ENCODE measurements at regions not wholly inside any gene's neighbourhood (a gene's known extent, or its start where the extent isn't known, plus 50 kb on each side); places are given as distances from the start of the nearest gene placed in this dataset.

DNA sequence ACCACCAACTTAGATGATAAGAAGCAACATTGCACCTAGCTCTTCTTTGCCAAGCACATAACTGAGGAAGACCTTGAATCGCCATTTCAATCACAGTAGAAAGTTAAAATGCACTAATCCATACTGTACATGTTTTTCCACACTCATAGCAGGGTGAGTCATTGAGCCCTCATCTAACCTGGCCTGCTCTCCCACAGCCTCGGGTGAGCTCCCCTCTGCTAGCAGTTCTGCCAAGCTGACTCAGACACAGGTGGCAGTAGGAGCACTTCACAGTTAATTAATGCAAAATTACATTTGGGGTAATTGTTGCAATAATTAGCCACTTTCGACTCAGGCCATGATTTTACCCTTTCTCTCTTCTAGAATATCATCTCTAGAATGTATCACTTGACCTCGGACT is 1632.8 kb upstream of the CELF4 start (continued):
- TF ChIP-seq, protein P1, sequence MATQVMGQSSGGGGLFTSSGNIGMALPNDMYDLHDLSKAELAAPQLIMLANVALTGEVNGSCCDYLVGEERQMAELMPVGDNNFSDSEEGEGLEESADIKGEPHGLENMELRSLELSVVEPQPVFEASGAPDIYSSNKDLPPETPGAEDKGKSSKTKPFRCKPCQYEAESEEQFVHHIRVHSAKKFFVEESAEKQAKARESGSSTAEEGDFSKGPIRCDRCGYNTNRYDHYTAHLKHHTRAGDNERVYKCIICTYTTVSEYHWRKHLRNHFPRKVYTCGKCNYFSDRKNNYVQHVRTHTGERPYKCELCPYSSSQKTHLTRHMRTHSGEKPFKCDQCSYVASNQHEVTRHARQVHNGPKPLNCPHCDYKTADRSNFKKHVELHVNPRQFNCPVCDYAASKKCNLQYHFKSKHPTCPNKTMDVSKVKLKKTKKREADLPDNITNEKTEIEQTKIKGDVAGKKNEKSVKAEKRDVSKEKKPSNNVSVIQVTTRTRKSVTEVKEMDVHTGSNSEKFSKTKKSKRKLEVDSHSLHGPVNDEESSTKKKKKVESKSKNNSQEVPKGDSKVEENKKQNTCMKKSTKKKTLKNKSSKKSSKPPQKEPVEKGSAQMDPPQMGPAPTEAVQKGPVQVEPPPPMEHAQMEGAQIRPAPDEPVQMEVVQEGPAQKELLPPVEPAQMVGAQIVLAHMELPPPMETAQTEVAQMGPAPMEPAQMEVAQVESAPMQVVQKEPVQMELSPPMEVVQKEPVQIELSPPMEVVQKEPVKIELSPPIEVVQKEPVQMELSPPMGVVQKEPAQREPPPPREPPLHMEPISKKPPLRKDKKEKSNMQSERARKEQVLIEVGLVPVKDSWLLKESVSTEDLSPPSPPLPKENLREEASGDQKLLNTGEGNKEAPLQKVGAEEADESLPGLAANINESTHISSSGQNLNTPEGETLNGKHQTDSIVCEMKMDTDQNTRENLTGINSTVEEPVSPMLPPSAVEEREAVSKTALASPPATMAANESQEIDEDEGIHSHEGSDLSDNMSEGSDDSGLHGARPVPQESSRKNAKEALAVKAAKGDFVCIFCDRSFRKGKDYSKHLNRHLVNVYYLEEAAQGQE (IDR thresholded peaks at IDR 0.05): no peak
- TF ChIP-seq EGR1 (IDR thresholded peaks at IDR 0.05; ENCODE audit: low read depth in 2 of 2): no peak

DNA sequence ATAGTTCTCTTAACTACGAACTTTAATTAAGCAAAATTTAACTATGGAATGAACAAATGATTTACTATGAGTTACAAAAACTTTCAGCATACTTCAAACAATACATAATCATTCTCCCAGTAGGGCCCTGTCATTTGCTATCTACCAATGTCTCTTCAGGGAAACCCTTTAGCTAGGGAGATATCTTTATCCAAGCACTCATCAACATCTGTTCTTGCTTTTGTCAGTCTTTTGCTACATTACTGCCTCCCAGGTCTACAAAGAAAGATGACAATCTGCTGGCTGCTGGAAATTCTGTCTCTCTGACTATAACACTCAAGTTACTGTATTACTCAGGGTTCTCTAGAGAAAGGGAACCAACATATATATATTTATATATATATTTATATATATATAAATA is 1626.3 kb upstream of the CELF4 start:
- whole genome bisulfite sequencing: 90% methylated on average over 1 of the region's 1 CpG
- TF ChIP-seq HNF4G (IDR thresholded peaks at IDR 0.05) (no peak), TAF1 (conservative IDR thresholded peaks at IDR 0.05) (no peak), FOXA2 (IDR thresholded peaks at IDR 0.05) (no peak), ZBTB33 (IDR thresholded peaks at IDR 0.05) (no peak), HNF4A (conservative IDR thresholded peaks at IDR 0.05) (no peak)
- TF ChIP-seq, protein P2, sequence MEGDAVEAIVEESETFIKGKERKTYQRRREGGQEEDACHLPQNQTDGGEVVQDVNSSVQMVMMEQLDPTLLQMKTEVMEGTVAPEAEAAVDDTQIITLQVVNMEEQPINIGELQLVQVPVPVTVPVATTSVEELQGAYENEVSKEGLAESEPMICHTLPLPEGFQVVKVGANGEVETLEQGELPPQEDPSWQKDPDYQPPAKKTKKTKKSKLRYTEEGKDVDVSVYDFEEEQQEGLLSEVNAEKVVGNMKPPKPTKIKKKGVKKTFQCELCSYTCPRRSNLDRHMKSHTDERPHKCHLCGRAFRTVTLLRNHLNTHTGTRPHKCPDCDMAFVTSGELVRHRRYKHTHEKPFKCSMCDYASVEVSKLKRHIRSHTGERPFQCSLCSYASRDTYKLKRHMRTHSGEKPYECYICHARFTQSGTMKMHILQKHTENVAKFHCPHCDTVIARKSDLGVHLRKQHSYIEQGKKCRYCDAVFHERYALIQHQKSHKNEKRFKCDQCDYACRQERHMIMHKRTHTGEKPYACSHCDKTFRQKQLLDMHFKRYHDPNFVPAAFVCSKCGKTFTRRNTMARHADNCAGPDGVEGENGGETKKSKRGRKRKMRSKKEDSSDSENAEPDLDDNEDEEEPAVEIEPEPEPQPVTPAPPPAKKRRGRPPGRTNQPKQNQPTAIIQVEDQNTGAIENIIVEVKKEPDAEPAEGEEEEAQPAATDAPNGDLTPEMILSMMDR (IDR thresholded peaks at IDR 0.05; ENCODE audit: low read depth, low read length, missing input control): no peak
- TF ChIP-seq, protein P1 (IDR thresholded peaks at IDR 0.05): no peak
- H3K27ac ChIP-seq (ENCODE audit: low read depth in 1 of 2, low read length in 2 of 2): no peak overlapping the region
- H3K9me3 ChIP-seq (ENCODE audit: control insufficient read depth in 4 of 4, low read length in 3 of 4): no peaks in the 10 kb centered on the region
- H3K27me3 ChIP-seq (ENCODE audit: control insufficient read depth in 4 of 4, insufficient read depth in 4 of 4, low read length in 3 of 4): no peaks in the 10 kb centered on the region
- no peaks in the 10 kb centered on the region for H3K36me3 ChIP-seq (ENCODE audit: control insufficient read depth in 4 of 4, insufficient read depth in 3 of 4, low read depth in 1 of 4, low read length in 3 of 4)
- no peak overlapping the region for H3K9ac ChIP-seq (ENCODE audit: low read depth in 1 of 2, low read length in 2 of 2)
- no peaks in the 10 kb centered on the region for H3K4me1 ChIP-seq (ENCODE audit: control insufficient read depth in 4 of 4, insufficient read depth in 4 of 4, low read length in 3 of 4)
- H3K4me3 ChIP-seq (ENCODE audit: low read depth in 1 of 3, low read length in 3 of 3): no peak overlapping the region
- no peak for DNase-seq (ENCODE audit: low spot score)

DNA sequence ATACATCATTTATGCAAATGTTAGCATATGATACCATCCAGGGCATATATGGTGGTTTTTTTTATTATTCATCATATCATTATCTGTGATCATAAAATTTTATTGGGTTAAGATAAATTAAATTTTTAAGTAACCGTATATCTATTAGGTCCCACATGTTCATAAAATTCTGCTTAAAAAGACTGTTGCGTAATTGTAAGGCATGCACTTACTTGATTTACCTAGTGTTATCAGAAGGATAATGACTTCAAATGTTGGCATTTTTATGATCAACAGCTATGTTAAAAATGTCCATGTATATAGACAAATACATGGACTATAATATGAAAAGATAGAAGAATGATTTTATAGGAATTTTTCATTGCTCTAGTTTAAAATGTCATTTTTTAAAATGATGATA is 1625.5 kb upstream of the CELF4 start:
- no peaks in the 10 kb centered on the region for H3K4me1 ChIP-seq (ENCODE audit: control insufficient read depth in 4 of 4, insufficient read depth in 4 of 4, low read length in 3 of 4)
- no peak overlapping the region for H3K9ac ChIP-seq (ENCODE audit: low read depth in 1 of 2, low read length in 2 of 2)
- H3K4me3 ChIP-seq (ENCODE audit: low read depth in 1 of 3, low read length in 3 of 3): no peak overlapping the region
- H3K36me3 ChIP-seq (ENCODE audit: control insufficient read depth in 4 of 4, insufficient read depth in 3 of 4, low read depth in 1 of 4, low read length in 3 of 4): no peaks in the 10 kb centered on the region
- TF ChIP-seq, protein P3, sequence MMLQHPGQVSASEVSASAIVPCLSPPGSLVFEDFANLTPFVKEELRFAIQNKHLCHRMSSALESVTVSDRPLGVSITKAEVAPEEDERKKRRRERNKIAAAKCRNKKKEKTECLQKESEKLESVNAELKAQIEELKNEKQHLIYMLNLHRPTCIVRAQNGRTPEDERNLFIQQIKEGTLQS (IDR thresholded peaks at IDR 0.05): no peak
- TF ChIP-seq ZBTB33 (IDR thresholded peaks at IDR 0.05) (no peak), SP1 (IDR thresholded peaks at IDR 0.05) (no peak), RAD21 (IDR thresholded peaks at IDR 0.05) (no peak), NR2F2 (IDR thresholded peaks at IDR 0.05) (no peak), HNF4G (IDR thresholded peaks at IDR 0.05) (no peak), FOXA2 (IDR thresholded peaks at IDR 0.05) (no peak)
- DNase-seq (ENCODE audit: low spot score): no peak
- 93% methylated on average over 2 of the region's 2 CpGs for WGBS
- H3K9me3 ChIP-seq (ENCODE audit: control insufficient read depth in 4 of 4, low read length in 3 of 4): no peaks in the 10 kb centered on the region
- H3K27me3 ChIP-seq (ENCODE audit: control insufficient read depth in 4 of 4, insufficient read depth in 4 of 4, low read length in 3 of 4): no peaks in the 10 kb centered on the region
- no peak overlapping the region for H3K27ac ChIP-seq (ENCODE audit: low read depth in 1 of 2, low read length in 2 of 2)

Measured in liver (tissue), 8 donors.